ENCODE measurements at regions not wholly inside any gene's neighbourhood (a gene's known extent, or its start where the extent isn't known, plus 50 kb on each side); places are given as distances from the start of the nearest gene placed in this dataset.

DNA sequence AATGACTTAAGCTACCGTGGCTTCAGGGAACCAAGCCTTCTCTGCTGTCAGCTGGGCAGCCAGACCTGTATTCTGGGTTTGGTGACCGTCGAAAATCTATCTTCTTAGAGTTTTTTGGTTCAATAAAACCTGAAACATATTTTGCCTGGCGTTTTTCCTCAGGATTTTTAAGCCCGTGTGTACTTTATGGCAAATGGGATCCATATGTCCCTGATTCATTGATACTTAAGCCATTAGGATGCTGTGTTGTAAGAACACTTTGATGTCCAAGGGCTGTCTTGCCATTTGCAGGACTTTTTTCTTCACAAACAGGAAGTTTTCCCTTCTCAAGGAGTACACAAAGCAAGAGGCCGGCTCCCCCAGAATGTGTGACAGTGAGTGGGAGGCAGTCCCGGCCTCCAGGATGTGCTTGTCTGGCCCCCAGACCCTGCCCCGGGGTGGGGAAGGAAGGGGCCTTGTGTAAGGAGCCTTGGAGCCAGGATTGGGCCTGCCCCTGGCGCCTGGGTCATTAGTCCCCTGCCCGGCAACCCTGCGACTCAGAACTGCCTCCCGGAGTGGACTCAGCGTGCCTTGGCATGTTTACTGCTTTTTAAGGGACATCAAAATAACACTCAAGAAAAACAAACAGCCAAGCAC lies 83.4 kb upstream of the SMIM23 start (continued):
- TF ChIP-seq, protein P1, sequence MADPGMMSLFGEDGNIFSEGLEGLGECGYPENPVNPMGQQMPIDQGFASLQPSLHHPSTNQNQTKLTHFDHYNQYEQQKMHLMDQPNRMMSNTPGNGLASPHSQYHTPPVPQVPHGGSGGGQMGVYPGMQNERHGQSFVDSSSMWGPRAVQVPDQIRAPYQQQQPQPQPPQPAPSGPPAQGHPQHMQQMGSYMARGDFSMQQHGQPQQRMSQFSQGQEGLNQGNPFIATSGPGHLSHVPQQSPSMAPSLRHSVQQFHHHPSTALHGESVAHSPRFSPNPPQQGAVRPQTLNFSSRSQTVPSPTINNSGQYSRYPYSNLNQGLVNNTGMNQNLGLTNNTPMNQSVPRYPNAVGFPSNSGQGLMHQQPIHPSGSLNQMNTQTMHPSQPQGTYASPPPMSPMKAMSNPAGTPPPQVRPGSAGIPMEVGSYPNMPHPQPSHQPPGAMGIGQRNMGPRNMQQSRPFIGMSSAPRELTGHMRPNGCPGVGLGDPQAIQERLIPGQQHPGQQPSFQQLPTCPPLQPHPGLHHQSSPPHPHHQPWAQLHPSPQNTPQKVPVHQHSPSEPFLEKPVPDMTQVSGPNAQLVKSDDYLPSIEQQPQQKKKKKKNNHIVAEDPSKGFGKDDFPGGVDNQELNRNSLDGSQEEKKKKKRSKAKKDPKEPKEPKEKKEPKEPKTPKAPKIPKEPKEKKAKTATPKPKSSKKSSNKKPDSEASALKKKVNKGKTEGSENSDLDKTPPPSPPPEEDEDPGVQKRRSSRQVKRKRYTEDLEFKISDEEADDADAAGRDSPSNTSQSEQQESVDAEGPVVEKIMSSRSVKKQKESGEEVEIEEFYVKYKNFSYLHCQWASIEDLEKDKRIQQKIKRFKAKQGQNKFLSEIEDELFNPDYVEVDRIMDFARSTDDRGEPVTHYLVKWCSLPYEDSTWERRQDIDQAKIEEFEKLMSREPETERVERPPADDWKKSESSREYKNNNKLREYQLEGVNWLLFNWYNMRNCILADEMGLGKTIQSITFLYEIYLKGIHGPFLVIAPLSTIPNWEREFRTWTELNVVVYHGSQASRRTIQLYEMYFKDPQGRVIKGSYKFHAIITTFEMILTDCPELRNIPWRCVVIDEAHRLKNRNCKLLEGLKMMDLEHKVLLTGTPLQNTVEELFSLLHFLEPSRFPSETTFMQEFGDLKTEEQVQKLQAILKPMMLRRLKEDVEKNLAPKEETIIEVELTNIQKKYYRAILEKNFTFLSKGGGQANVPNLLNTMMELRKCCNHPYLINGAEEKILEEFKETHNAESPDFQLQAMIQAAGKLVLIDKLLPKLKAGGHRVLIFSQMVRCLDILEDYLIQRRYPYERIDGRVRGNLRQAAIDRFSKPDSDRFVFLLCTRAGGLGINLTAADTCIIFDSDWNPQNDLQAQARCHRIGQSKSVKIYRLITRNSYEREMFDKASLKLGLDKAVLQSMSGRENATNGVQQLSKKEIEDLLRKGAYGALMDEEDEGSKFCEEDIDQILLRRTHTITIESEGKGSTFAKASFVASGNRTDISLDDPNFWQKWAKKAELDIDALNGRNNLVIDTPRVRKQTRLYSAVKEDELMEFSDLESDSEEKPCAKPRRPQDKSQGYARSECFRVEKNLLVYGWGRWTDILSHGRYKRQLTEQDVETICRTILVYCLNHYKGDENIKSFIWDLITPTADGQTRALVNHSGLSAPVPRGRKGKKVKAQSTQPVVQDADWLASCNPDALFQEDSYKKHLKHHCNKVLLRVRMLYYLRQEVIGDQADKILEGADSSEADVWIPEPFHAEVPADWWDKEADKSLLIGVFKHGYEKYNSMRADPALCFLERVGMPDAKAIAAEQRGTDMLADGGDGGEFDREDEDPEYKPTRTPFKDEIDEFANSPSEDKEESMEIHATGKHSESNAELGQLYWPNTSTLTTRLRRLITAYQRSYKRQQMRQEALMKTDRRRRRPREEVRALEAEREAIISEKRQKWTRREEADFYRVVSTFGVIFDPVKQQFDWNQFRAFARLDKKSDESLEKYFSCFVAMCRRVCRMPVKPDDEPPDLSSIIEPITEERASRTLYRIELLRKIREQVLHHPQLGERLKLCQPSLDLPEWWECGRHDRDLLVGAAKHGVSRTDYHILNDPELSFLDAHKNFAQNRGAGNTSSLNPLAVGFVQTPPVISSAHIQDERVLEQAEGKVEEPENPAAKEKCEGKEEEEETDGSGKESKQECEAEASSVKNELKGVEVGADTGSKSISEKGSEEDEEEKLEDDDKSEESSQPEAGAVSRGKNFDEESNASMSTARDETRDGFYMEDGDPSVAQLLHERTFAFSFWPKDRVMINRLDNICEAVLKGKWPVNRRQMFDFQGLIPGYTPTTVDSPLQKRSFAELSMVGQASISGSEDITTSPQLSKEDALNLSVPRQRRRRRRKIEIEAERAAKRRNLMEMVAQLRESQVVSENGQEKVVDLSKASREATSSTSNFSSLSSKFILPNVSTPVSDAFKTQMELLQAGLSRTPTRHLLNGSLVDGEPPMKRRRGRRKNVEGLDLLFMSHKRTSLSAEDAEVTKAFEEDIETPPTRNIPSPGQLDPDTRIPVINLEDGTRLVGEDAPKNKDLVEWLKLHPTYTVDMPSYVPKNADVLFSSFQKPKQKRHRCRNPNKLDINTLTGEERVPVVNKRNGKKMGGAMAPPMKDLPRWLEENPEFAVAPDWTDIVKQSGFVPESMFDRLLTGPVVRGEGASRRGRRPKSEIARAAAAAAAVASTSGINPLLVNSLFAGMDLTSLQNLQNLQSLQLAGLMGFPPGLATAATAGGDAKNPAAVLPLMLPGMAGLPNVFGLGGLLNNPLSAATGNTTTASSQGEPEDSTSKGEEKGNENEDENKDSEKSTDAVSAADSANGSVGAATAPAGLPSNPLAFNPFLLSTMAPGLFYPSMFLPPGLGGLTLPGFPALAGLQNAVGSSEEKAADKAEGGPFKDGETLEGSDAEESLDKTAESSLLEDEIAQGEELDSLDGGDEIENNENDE (IDR thresholded peaks at IDR 0.05; ENCODE audit: insufficient replicate concordance, low read length), result no peak

Data from H1 (cell line).